HUES48 (cell line): ENCODE measurements at regions not wholly inside any gene's neighbourhood (a gene's known extent, or its start where the extent isn't known, plus 50 kb on each side); places are given as distances from the start of the nearest gene placed in this dataset.
A peak's percentile ranks its signal among the peaks of the same experiment; 100 is the strongest.

Experiments used
- H3K27ac ChIP-seq: one replicate; pipeline ENCODE4 v1.7.0; 2013; ENCODE audit warnings: low read depth, low read length, inconsistent platforms
- H3K27me3 ChIP-seq: 2 replicates; pipeline ENCODE4 v1.6.1; 2013; ENCODE audit warnings: mild to moderate bottlenecking, low read length; ENCODE audit not compliant: control insufficient read depth, insufficient read depth
- H3K36me3 ChIP-seq: 2 replicates; pipeline ENCODE4 v1.6.1; 2013; ENCODE audit warnings: low read length; ENCODE audit not compliant: control insufficient read depth, insufficient read depth
- H3K4me1 ChIP-seq: 2 replicates; pipeline ENCODE4 v1.6.1; 2013; ENCODE audit warnings: mild to moderate bottlenecking, low read length; ENCODE audit not compliant: control insufficient read depth, insufficient read depth
- H3K4me3 ChIP-seq: 2 replicates; pipeline ENCODE4 v1.5.1; 2013; ENCODE audit warnings: mild to moderate bottlenecking, low read depth, low read length
- H3K9ac ChIP-seq: 2 replicates; pipeline ENCODE4 v1.6.1; 2013; ENCODE audit warnings: mild to moderate bottlenecking, low read depth, low read length, moderate library complexity
- H3K9me3 ChIP-seq: 2 replicates; pipeline ENCODE4 v1.6.1; 2013; ENCODE audit warnings: low read length; ENCODE audit not compliant: control insufficient read depth, insufficient read depth

GRCh38 chr15:93848490-93848889 is 382.9 kb upstream of the MCTP2 start:
- Histone ChIP-seq H3K27me3 (no peaks in the 10 kb centered on the region), H3K36me3 (no peaks in the 10 kb centered on the region), H3K4me3 (no peak overlapping the region), H3K27ac (no peak overlapping the region), H3K9ac (no peak overlapping the region), H3K9me3 (no peaks in the 10 kb centered on the region), H3K4me1 (no peaks in the 10 kb centered on the region)

GRCh38 chr15:93848076-93848475 is 383.3 kb upstream of the MCTP2 start:
- Histone ChIP-seq H3K4me1 (no peaks in the 10 kb centered on the region), H3K36me3 (no peaks in the 10 kb centered on the region), H3K9ac (no peak overlapping the region), H3K9me3 (no peaks in the 10 kb centered on the region), H3K27me3 (no peaks in the 10 kb centered on the region), H3K4me3 (no peak overlapping the region), H3K27ac (no peak overlapping the region)

- Histone ChIP-seq H3K36me3 (no peaks in the 10 kb centered on the region), H3K4me1 (no peaks in the 10 kb centered on the region), H3K9me3 (no peaks in the 10 kb centered on the region), H3K27me3 (no peaks in the 10 kb centered on the region), H3K4me3 (no peak overlapping the region), H3K9ac (no peak overlapping the region), H3K27ac (no peak overlapping the region)
Measured at GRCh38 chr15:93846148-93846547, 385.2 kb upstream of the MCTP2 start.

- Histone ChIP-seq H3K4me3 (no peak overlapping the region), H3K27ac (peak overlapping the region; percentile 74), H3K4me1 (peaks cover 17% of the 10 kb centered on the region), H3K9ac (no peak overlapping the region; the same call in 1 of the 2 replicates), H3K36me3 (no peaks in the 10 kb centered on the region), H3K27me3 (no peaks in the 10 kb centered on the region), H3K9me3 (no peaks in the 10 kb centered on the region)
Measured at GRCh38 chr15:93837450-93837849, 393.9 kb upstream of the MCTP2 start.

- H3K36me3 ChIP-seq, result no peaks in the 10 kb centered on the region
- H3K9ac ChIP-seq, result no peak overlapping the region
- no peak overlapping the region for H3K27ac ChIP-seq
- H3K4me1 ChIP-seq, result peaks cover 17% of the 10 kb centered on the region
- H3K4me3 ChIP-seq, result no peak overlapping the region
- no peaks in the 10 kb centered on the region for H3K9me3 ChIP-seq
- H3K27me3 ChIP-seq, result no peaks in the 10 kb centered on the region
Measured at GRCh38 chr15:93835344-93835743, 396.0 kb upstream of the MCTP2 start.

- Histone ChIP-seq H3K4me1 (0 out of 2 replicates have a peak, but pooled peaks cover 5% of the 10 kb centered on the region), H3K27me3 (no peaks in the 10 kb centered on the region), H3K4me3 (no peak overlapping the region), H3K27ac (no peak overlapping the region), H3K36me3 (no peaks in the 10 kb centered on the region), H3K9me3 (no peaks in the 10 kb centered on the region), H3K9ac (no peak overlapping the region)
Measured at GRCh38 chr15:93831641-93832040, 399.7 kb upstream of the MCTP2 start.

GRCh38 chr15:93830221-93831080 is 400.9 kb upstream of the MCTP2 start:
- Histone ChIP-seq H3K9ac (no peak overlapping the region), H3K27me3 (no peaks in the 10 kb centered on the region), H3K27ac (peak overlapping the region; percentile 77), H3K4me3 (no peak overlapping the region), H3K4me1 (peaks cover 8% of the 10 kb centered on the region; the same call in 1 of the 2 replicates), H3K36me3 (no peaks in the 10 kb centered on the region), H3K9me3 (no peaks in the 10 kb centered on the region)

GRCh38 chr15:93829115-93829870 is 402.1 kb upstream of the MCTP2 start:
- Histone ChIP-seq H3K4me3 (no peak overlapping the region), H3K36me3 (no peaks in the 10 kb centered on the region), H3K9ac (no peak overlapping the region), H3K27ac (peak overlapping the region; percentile 62), H3K4me1 (peaks cover 3% of the 10 kb centered on the region; the same call in 1 of the 2 replicates), H3K9me3 (no peaks in the 10 kb centered on the region), H3K27me3 (no peaks in the 10 kb centered on the region)

- H3K4me3 ChIP-seq, result no peak overlapping the region
- peaks cover 3% of the 10 kb centered on the region; the same call in 1 of the 2 replicates for H3K4me1 ChIP-seq
- no peak overlapping the region for H3K9ac ChIP-seq
- no peaks in the 10 kb centered on the region for H3K27me3 ChIP-seq
- H3K36me3 ChIP-seq, result no peaks in the 10 kb centered on the region
- no peaks in the 10 kb centered on the region for H3K9me3 ChIP-seq
- no peak overlapping the region for H3K27ac ChIP-seq
Measured at GRCh38 chr15:93826790-93827189, 404.6 kb upstream of the MCTP2 start.

GRCh38 chr15:93826293-93826692 is 405.1 kb upstream of the MCTP2 start:
- Histone ChIP-seq H3K4me3 (no peak overlapping the region), H3K9ac (no peak overlapping the region), H3K36me3 (no peaks in the 10 kb centered on the region), H3K27me3 (no peaks in the 10 kb centered on the region), H3K27ac (peak overlapping the region; percentile 54), H3K9me3 (no peaks in the 10 kb centered on the region), H3K4me1 (peaks cover 3% of the 10 kb centered on the region; the same call in 1 of the 2 replicates)

- H3K36me3 ChIP-seq, result no peaks in the 10 kb centered on the region
- no peaks in the 10 kb centered on the region for H3K27me3 ChIP-seq
- H3K4me1 ChIP-seq, result peaks cover 3% of the 10 kb centered on the region; the same call in 1 of the 2 replicates
- no peak overlapping the region for H3K4me3 ChIP-seq
- peak overlapping the region; percentile 74 for H3K27ac ChIP-seq
- no peak overlapping the region for H3K9ac ChIP-seq
- H3K9me3 ChIP-seq, result no peaks in the 10 kb centered on the region
Measured at GRCh38 chr15:93825682-93826081, 405.7 kb upstream of the MCTP2 start.
